Skeletal muscle satellite cell (primary cell): ENCODE measurements at regions not wholly inside any gene's neighbourhood (a gene's known extent, or its start where the extent isn't known, plus 50 kb on each side); places are given as distances from the start of the nearest gene placed in this dataset.
"Not testable (repeated sequence)": the region's sequence is repeated elsewhere in the genome, so short reads cannot be mapped to it uniquely, and the experiment has no call there.

Experiments used
- H3K27me3 ChIP-seq: 2 replicates; pipeline ENCODE4 v1.7.0; 2013; ENCODE audit warnings: low read length; ENCODE audit not compliant: control insufficient read depth, insufficient read depth
- H3K36me3 ChIP-seq: 2 replicates; pipeline ENCODE4 v1.7.0; 2013; ENCODE audit warnings: mild to moderate bottlenecking, control low read depth, low read length; ENCODE audit not compliant: insufficient read depth
- H3K4me1 ChIP-seq: 2 replicates; pipeline ENCODE4 v1.7.0; 2013; ENCODE audit warnings: low read length; ENCODE audit not compliant: control insufficient read depth, insufficient read depth
- H3K4me2 ChIP-seq: 2 replicates; pipeline ENCODE4 v1.7.0; 2013; ENCODE audit warnings: mild to moderate bottlenecking, low read length
- H3K4me3 ChIP-seq: 2 replicates; pipeline ENCODE4 v1.7.0; 2013; ENCODE audit warnings: low read length
- H3K9ac ChIP-seq: 2 replicates; pipeline ENCODE4 v1.7.0; 2013; ENCODE audit warnings: mild to moderate bottlenecking, low read depth, low read length, moderate library complexity
- H3K9me3 ChIP-seq: replicated peaks from 2 replicates; pipeline ENCODE4 v1.7.0; 2013; ENCODE audit warnings: mild to moderate bottlenecking, control low read depth, low read length

DNA sequence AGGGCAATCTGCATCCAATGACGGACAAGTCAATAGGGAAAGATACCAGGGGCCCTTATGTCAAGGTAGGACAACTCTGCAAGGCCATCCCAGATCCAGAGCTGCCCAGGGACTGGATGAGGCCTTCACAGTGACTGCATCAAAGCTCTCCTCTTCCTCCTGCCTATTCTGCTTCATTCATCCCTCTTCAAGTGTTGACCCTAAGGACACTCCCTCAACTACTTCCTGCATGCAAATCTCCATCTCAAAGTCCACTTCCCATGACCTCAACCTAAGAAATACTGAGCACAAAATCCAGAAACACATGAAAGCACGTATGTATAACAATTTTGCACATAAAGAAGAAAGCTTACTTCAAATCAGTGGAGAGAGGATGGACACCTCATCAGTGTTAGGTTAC is 182.3 kb downstream of the AVL9 start:
- no peaks in the 10 kb centered on the region for H3K9me3 ChIP-seq
- no peak overlapping the region for H3K4me3 ChIP-seq
- no peak overlapping the region for H3K4me2 ChIP-seq
- peaks cover 3% of the 10 kb centered on the region for H3K4me1 ChIP-seq
- no peaks in the 10 kb centered on the region for H3K27me3 ChIP-seq
- H3K36me3 ChIP-seq, result no peaks in the 10 kb centered on the region
- no peak overlapping the region for H3K9ac ChIP-seq

- no peaks in the 10 kb centered on the region for H3K9me3 ChIP-seq
- no peak overlapping the region for H3K4me2 ChIP-seq
- no peaks in the 10 kb centered on the region for H3K27me3 ChIP-seq
- no peaks in the 10 kb centered on the region for H3K36me3 ChIP-seq
- H3K4me3 ChIP-seq, result no peak overlapping the region
- H3K4me1 ChIP-seq, result peaks cover 11% of the 10 kb centered on the region
- H3K9ac ChIP-seq, result no peak overlapping the region
Observed at GRCh38 chr7:32676249-32676941, 181.1 kb downstream of the AVL9 start.

DNA sequence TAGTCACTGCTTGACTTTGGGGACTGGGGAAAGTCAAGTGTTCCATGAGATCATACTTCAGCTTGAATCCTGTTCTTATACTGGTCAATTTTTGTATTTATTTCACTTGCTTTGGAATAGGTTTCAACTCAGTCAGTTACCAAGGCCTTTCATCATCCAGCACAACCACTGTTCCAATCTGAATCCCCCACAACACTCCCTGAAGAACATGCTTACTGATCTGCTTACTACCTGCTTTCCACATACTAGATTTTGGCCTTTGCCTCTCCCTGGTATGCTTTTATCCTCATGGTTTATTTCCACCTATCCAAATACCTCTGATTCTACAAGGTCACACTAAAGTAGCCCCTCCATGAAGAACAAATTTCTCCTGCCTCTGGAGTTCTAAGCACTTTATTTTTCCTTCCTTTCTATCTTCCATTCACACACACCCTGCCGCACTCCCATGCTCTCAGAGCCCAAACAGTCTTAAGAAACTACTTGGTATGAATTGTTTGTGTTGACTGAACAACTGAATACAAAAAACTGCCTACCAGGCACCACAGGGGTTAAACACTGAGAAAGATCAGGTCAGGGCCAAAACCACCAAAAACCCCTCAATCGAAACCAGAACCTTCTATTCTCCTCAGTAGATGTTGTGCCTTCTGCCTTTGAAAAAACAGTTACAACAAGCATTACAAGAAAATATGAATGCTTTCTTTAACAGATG is 178.1 kb downstream of the AVL9 start:
- Histone ChIP-seq H3K9ac (no peak overlapping the region), H3K27me3 (no peaks in the 10 kb centered on the region), H3K9me3 (no peaks in the 10 kb centered on the region), H3K4me3 (no peak overlapping the region), H3K36me3 (no peaks in the 10 kb centered on the region), H3K4me1 (peaks cover 40% of the 10 kb centered on the region), H3K4me2 (no peak overlapping the region)

DNA sequence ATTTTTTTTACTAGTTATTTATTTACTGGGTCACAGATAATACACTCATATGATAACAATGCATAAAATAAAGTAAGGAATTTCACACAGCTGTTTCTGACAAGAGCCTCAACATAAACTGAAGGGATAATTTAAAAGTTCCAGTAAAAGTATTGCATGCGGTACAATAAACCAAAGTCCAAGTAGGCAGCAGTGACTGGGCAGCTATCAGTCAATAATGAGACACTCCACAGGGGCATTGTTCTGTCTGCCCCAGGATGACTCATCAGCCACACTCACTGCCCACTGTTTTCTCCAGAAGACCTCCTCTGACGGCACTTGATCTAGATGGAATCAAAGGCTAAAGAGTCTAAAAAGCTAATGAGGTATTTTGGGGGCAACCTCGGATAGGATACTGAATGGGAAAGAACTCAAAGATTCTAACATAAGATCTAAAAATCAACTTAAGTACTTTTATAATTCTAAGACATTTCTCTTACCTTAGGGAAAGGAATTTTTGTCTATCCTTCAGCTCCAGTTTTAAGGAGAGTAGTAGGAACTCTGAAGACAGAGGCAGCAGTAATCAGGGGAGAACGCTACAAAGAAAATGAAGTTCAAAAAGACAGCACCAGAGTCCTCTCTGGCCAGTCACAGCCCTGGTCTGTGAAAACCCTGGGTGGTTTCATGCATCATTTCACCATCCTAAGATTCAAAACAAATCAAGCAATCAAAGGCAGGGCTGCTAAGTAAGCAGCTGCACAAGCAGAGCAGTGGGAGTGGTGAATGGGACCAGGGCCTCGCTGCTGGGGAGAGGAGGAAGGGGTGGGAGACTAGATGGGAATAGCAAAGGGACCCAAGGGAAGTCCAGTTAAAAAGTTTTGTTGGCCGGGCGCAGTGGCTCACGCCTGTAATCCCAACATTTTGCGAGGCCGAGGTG is 175.1 kb downstream of the AVL9 start:
- peaks cover 43% of the 10 kb centered on the region for H3K4me1 ChIP-seq
- no peaks in the 10 kb centered on the region for H3K36me3 ChIP-seq
- H3K4me3 ChIP-seq, result peak overlapping the region; percentile 37
- no peaks in the 10 kb centered on the region for H3K27me3 ChIP-seq
- H3K4me2 ChIP-seq, result peak overlapping the region; percentile 74
- peak overlapping the region; percentile 78 for H3K9ac ChIP-seq
- H3K9me3 ChIP-seq, result no peaks in the 10 kb centered on the region

DNA sequence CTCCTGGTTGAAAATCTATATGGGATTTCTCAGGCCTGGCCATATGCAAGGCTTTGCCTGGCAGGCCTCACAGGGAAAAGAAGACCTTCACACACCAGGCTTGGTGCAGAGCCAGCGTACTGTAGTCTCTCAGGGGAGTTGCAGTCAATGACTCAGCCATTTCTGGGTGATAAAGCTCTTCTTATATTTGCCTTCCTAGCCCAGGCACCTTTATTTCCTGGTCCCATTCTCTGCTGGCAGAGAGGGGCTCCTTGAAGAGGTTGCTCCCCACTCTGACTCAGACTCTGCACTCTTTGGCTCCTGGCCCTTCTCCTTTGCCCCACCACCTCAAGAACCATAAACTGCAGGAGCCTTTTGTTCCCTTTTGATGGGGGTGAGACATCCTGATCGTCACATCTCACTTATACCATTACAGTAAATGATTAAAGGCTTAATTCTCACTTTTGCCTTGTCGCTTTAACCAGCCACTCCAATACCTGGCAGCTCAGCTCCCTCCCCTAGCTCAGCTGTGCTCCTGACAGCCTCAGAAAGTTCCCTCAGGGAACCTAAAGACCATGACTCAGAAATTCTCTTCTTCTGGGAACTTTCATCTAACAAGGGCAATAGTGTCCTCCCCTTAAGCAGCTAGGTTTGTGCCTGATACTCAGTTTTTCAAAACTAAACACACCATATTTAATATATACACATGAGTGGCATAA is 174.0 kb downstream of the AVL9 start:
- not testable (repeated sequence) for H3K27me3 ChIP-seq, H3K36me3 ChIP-seq, H3K9me3 ChIP-seq
- H3K4me3 ChIP-seq, result peak overlapping the region; percentile 63
- peak overlapping the region; percentile 74 for H3K4me2 ChIP-seq
- H3K9ac ChIP-seq, result peak overlapping the region; percentile 63
- peaks cover 43% of the 10 kb centered on the region for H3K4me1 ChIP-seq

DNA sequence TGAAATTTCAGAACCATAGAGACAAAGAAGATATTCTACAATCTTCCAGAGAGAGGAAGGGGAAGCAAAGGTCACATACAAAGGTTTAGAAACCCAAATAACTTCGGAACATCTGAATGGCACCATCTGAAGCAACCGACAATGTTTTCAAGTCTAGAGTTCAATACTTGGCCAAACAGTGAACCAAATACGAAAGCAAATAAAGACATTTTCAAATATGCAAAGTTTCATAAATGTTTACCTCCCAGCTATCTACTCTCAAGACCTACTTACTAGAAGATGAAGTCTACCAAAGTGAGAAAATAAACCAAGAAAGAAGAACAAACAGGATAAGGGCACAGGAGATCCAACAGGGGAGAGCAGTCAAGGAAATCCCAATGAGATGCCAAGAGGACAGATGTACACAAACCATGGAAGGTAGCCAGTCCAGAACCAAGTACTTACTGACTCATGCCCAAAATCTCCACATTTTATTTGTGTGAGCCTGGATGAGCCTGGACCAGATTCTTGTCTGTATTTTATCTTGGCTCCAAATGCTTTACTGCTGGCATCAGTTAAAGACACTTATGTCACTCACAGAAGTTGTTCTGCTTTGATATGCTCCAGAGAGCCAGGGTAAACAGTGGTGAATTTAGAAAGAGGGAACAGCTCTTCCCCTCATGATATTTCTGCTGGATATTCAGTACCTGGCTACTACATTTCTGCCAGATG is 173.3 kb downstream of the AVL9 start:
- Histone ChIP-seq H3K4me2 (peak overlapping the region; percentile 74), H3K4me1 (peaks cover 43% of the 10 kb centered on the region), H3K9ac (peak overlapping the region; percentile 63), H3K4me3 (peak overlapping the region; percentile 63)
- not testable (repeated sequence) for H3K27me3 ChIP-seq, H3K36me3 ChIP-seq, H3K9me3 ChIP-seq

- not testable (repeated sequence) for H3K4me2 ChIP-seq, H3K27me3 ChIP-seq, H3K9ac ChIP-seq, H3K36me3 ChIP-seq, H3K4me3 ChIP-seq, H3K9me3 ChIP-seq
- peaks cover 40% of the 10 kb centered on the region for H3K4me1 ChIP-seq
Observed at GRCh38 chr7:32667586-32667985, 172.3 kb downstream of the AVL9 start.

DNA sequence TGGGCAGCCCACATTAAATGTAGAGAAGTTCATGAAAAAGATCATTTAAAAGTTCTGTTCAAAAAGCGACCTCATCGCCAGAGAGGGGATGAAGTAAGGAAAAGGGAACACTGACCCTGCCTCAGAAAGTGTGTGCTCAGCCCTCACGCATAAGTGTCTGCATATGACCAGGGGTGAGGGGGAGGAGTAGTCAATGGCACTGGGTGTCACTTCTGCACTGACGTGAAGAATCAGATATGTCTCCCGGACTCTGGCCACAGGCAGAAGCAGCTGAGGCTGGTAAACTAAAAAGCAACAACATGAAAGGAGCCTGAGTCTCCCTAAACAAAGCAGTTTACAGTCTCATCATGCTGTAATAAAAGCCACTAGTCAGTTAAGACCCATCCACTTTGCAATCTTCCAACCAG is 168.5 kb downstream of the AVL9 start:
- not testable (repeated sequence) for H3K4me3 ChIP-seq, H3K36me3 ChIP-seq, H3K4me2 ChIP-seq, H3K27me3 ChIP-seq, H3K9ac ChIP-seq, H3K9me3 ChIP-seq, H3K4me1 ChIP-seq

DNA sequence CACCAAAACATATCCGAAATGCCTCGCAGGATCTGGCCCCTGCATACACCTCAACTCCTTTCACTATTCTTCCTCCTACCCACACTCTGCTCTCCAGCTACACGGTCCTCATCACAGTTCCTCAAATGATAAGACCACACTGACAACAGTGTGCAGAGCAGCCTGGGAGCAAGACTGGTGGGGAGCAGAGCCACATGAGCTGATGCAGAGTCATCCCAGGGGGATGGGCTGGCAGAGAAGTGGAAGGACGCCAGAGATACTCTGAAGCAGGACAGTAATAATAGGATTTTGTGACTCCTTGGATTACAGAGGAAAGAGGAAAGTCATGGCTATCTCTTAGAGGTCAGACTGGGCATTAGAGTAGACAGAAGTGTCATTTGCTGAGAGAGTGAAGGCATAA is 167.2 kb downstream of the AVL9 start:
- not testable (repeated sequence) for H3K9ac ChIP-seq, H3K4me1 ChIP-seq, H3K4me3 ChIP-seq, H3K9me3 ChIP-seq, H3K36me3 ChIP-seq, H3K27me3 ChIP-seq, H3K4me2 ChIP-seq

- no peaks in the 10 kb centered on the region for H3K27me3 ChIP-seq
- peaks cover 3% of the 10 kb centered on the region for H3K4me1 ChIP-seq
- no peak overlapping the region for H3K9ac ChIP-seq
Observed at GRCh38 chr7:32661929-32662328, 166.6 kb downstream of the AVL9 start.

DNA sequence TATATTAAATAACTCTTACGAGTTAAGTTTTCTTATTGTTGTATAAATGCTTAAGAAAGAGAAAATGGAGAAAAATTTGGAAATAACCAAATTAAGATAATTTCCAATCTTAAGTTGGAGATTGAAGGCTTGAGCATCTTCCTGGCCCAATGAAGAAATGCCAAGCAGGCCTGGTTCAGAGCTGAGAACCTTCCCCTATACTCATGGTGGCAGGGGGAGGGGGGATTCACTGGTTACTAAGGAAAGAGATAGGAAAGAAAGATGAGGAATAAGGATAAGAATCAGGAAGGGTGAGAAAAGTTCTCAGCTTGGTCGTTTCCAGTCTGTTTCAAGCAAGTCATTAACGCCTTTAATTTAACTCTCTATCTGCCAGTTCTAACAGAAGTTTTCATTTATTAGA is 166.2 kb downstream of the AVL9 start:
- Histone ChIP-seq H3K4me3 (no peak overlapping the region), H3K9ac (no peak overlapping the region), H3K9me3 (no peaks in the 10 kb centered on the region), H3K4me1 (peaks cover 3% of the 10 kb centered on the region), H3K36me3 (no peaks in the 10 kb centered on the region), H3K27me3 (no peaks in the 10 kb centered on the region), H3K4me2 (no peak overlapping the region)

More at GRCh38 chr7:32661929-32662328, 166.6 kb downstream of the AVL9 start:
- Histone ChIP-seq H3K9me3 (no peaks in the 10 kb centered on the region), H3K4me2 (no peak overlapping the region), H3K36me3 (no peaks in the 10 kb centered on the region), H3K4me3 (no peak overlapping the region)
